HG03064 (cell line): ENCODE measurements at regions not wholly inside any gene's neighbourhood (a gene's known extent, or its start where the extent isn't known, plus 50 kb on each side); places are given as distances from the start of the nearest gene placed in this dataset.

Source experiments
- ATAC-seq: cut with Tn5 transposase; IDR thresholded peaks from one replicate; pipeline ENCODE4 v1.9.1; 2021; ENCODE audit warnings: low read depth; ENCODE audit not compliant: unreplicated experiment

DNA sequence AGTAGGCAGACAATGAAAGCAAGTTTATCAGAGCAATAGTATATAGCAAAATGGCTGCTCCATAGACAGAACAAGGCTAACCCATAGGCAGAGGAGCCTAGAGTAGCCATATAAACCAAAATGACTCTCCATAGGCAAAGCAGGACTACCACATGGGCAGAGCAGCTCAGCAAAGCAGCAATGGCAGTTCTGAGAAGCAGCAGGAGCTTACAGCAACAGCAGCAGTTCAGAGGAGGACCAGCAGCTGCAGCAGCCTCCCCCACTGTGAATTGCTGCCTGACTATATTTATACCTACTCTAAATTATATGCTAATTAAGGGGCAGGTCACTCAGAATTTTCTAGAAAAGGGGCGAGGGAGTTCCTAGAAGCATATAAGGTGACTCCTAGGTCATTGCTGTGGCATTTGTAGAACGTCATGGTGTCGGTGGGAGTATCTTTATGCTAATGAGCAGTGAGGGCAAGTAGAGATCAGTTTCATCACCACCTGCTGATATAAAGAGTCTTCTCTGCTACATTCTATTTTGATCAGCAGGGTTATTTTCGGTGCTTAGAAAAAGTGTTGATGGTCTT lies 1115.5 kb downstream of the DTWD2 start:
- ATAC-seq = no peak

DNA sequence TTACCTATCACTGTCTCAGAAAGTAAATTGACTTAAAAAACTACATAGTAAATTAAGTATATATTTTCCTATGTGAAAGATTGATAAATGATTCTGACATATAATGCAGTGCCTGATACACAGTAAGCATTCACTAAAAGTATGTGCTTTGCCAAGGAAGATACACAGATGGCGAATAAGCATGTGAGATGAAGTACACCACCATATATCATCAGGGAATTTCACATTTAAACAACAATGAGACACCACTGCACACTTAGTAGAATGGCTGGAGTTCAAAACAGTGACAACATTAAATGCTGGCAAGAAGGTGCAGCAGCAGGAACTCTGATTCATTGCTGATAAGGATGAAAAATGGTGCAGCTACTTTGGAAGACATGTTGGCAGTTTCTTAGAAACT lies 1118.8 kb downstream of the DTWD2 start:
- ATAC-seq = no peak

DNA sequence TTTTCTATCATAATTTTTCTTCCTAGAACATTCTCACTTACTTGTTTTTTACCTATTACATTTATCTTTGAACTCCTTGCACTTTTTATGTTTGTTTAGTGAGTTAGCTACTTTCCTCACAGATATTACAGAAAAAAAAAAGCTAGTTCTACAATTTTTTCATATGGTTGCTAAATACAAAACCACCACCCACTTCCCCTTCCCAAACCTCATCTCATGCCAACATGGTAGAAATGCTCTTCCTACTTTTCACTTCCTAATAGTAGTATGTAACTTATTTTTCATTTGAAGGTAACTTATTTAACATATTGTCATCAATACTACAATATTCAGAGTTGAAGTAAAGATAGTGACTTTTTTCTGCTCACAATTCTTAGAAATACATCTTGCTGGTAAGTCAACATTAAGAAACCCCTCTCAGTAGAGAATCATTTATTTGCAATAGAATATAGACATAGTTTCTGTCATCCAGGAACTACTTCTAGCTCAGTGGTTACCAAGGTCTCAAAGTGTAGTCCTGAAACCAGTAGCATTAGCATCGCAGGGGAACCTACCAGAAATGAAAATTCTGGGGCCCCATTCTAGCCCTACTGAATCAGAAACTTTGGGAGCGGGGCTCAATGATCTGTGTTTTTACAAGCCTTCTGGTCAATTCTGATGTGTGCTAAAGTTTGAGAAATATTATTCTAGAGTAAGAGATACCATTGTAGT lies 1124.6 kb downstream of the DTWD2 start:
- ATAC-seq = no peak

GRCh38 chr5:117860550-117860949 lies 1127.8 kb downstream of the DTWD2 start:
- ATAC-seq = no peak

GRCh38 chr5:117859176-117859575 lies 1129.2 kb downstream of the DTWD2 start:
- ATAC-seq = no peak

GRCh38 chr5:117856713-117857112 lies 1131.6 kb downstream of the DTWD2 start:
- ATAC-seq = no peak

DNA sequence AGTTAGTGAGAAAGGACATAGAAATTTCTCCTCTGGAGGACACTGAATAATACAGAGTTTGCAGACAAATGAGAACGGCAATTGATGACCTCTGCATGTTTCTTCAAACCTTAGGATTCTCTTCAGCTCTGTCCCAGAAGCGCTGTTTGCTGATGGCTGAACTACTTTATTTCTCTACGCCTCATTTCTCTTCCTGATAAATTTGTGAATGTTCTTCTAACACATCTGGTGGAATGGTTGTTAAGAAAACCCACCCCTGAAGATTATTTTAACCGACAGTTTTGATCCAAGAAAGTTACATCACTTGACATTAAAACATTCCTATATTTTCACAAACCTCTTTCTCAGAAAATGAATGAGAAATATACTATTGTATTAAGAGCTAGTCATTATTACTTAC lies 1150.6 kb downstream of the DTWD2 start:
- ATAC-seq = no peak

- no peak for ATAC-seq
These were observed 1154.7 kb downstream of the DTWD2 start for GRCh38 chr5:117833691-117834090.

GRCh38 chr5:117829646-117830045 lies 1158.7 kb downstream of the DTWD2 start:
- ATAC-seq = no peak

DNA sequence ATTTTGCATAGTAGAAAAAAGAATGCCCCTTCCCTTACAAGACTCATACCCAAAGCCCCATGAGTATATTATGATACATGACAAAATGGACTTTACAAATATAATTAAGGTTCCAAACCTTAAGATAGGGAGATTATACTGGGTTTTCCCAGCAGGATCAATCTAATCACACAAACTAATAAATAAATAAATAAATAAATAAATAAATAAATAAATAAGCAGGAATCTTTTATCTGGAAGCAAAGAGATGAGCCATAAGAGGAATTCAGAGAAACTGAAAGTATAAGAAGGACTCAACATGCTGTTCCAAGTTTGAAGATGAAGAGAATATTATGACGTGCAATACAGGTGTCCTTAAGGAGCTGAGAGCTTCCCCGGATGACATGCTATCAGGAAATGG lies 1174.5 kb downstream of the DTWD2 start:
- ATAC-seq = no peak

- no peak for ATAC-seq
These were observed 1175.5 kb downstream of the DTWD2 start for GRCh38 chr5:117812861-117813260.

DNA sequence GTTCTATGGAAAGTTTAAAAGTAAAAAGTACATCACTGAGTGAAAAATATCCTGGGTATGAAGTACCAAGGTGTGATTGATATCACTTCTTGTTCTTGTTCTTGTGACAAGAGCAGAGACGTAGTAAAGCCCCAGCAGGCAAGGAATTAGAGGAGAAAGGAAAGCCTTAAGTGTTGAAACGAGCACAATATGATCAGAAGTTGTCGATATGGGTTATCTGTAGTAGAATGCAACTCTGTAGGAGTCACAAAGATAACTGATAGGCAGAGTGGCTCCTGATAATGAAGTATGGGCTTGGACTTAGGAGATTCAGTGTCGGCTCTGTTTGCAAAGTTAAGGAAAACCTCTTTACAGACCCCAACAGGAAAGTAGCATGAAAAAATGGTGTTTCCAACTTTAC lies 1179.1 kb downstream of the DTWD2 start:
- ATAC-seq = no peak

GRCh38 chr5:117805058-117805457 lies 1183.3 kb downstream of the DTWD2 start:
- ATAC-seq = no peak

GRCh38 chr5:117803533-117803932 lies 1184.8 kb downstream of the DTWD2 start:
- ATAC-seq = no peak

- no peak for ATAC-seq
These were observed 1186.8 kb downstream of the DTWD2 start for GRCh38 chr5:117801583-117801982.

DNA sequence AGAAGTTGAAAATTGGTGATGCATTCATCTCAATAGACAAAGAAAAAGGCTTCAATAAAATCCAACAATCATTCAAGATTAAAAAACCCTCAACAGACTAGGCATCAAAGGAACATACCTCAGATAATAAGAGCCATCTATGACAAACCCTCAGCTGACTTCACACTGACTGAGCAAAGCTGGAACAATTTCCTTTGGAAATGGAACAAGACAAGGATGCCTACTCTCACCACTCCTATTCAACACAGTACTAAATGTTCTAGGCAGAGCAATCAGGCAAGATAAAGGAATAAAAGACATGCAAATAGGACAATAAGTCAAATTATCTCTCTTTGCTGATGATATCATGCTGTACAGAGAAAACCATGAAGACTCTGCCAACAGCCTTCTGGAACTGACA lies 1188.1 kb downstream of the DTWD2 start:
- ATAC-seq = no peak

GRCh38 chr5:117794847-117795246 lies 1193.5 kb downstream of the DTWD2 start:
- no peak for ATAC-seq

DNA sequence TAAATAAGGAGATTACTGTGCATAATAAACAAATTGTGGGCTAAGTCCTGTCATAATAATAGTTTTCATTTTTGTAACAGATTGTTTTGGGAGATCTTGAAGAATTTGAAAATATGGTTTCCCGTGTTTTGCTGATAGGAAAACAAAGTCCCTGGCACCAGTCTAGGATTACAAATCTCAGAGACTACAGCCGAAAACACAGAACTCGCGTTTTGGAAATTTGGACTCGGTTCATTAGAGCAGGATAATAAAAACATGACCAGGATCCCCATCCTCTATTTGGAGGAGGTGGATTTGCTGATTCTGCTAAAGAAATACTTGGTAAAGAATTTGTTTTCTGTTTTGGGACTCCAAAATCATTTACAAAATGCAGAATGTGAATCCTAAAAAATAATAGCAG lies 1194.4 kb downstream of the DTWD2 start:
- no peak for ATAC-seq

DNA sequence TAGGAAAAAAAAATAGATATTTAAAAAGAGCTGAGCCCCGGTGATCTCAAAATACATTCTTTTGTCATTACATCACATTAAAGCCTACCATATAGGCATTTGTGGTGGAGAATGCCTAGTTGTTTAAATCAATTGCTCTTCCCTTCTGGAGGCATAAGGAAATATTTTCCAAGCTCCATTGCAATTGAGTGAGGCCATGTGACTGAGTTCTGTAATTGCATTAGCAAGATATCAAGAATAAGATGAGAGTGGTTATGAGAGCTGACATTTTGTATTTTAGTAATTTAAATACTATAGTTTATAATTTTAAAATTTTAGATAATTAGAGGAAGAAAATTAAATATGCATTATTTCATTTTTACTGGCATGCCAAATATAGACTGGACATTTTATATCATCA lies 1195.9 kb downstream of the DTWD2 start:
- no peak for ATAC-seq

GRCh38 chr5:117788596-117788995 lies 1199.8 kb downstream of the DTWD2 start:
- no peak for ATAC-seq

- ATAC-seq = no peak
These were observed 1204.5 kb upstream of the SEMA6A start for GRCh38 chr5:117779171-117779570.

DNA sequence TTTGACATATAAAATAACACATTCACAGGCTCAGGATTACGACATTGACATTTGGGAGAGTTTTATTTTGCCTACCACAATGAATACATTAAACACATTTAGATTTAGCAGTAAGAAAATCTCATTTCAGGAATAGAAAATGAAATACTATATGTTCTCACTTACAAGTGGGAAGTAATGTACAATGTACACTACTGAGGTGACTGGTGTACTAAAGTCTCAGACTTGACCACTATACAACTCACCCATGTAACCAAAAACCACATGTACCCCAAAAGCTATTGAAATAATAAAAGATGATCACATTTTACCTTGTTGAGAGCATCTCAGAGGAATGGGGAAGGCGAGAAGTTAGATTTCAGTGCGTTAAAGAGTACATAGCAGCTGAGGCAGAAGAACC lies 1202.4 kb upstream of the SEMA6A start:
- ATAC-seq = peak; percentile 69

DNA sequence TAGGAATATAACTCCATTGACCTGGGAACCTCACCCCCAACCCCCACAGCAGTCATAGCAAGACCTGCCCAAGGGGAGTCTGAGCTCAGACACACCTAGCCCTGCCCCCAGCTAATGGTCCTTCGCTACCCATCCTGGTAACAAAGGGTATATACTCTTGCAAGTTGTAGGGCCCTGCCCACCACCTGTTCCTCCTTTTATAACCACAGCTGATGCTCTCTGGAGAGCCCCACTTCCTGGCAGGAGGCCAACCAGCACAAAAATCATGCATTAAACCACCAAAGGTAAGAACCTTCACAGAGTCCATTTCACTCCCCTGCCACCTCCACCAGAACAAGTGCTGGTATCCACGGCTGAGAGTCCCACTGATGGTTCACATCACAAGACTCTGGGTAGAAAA lies 1195.3 kb upstream of the SEMA6A start:
- no peak for ATAC-seq
